Caco-2 (cell line): ENCODE measurements at regions not wholly inside any gene's neighbourhood (a gene's known extent, or its start where the extent isn't known, plus 50 kb on each side); places are given as distances from the start of the nearest gene placed in this dataset.

Source experiments
- BruUV-seq: library from RNA; stranded (reverse); fragments of 400-500 nt; replicated peaks from 2 replicates; lab custom pipeline; 2021; lab: Mats Ljungman, UMichigan
- CTCF ChIA-PET: fragments of 300-600 bp; sonication (Branson Sonifier 250); formaldehyde crosslinking; loops from one replicate; lab custom pipeline; 2022; ENCODE audit warnings: antibody characterized with exemption; lab: Charles Lee
- POLR2A ChIA-PET: fragments of 300-600 bp; sonication (Branson Sonifier 250); formaldehyde crosslinking; loops from one replicate; lab custom pipeline; 2022; ENCODE audit warnings: antibody characterized with exemption; lab: Charles Lee
- DNase-seq, 2 experiments: peaks; one replicate each; pipeline versions ENCODE4 v3.0.0 to v3.0.0-alpha.2; 2020 to 2022
- H3K27me3 ChIP-seq: replicated peaks from 2 replicates; pipeline ENCODE4 v1.6.0; 2011; ENCODE audit warnings: low read length; ENCODE audit not compliant: control insufficient read depth, insufficient read depth
- H3K36me3 ChIP-seq: 2 replicates; pipeline ENCODE4 v1.5.1; 2011; ENCODE audit warnings: low read length; ENCODE audit not compliant: control insufficient read depth, insufficient read depth
- H3K4me1 ChIP-seq: fragments of 250-450 bp; sonication (Bioruptor Pico); 2 replicates; pipeline ENCODE4 v1.5.1; 2020; ENCODE audit warnings: mild to moderate bottlenecking
- H3K4me3 ChIP-seq: 2 replicates; pipeline ENCODE4 v1.5.1; 2011; ENCODE audit warnings: low read depth, mild to moderate bottlenecking, control low read depth, low read length
- H3K9me3 ChIP-seq: fragments of 250-450 bp; sonication (Bioruptor Pico); 2 replicates; pipeline ENCODE4 v1.5.1; 2020; ENCODE audit warnings: mild to moderate bottlenecking, moderate library complexity
- H3K27ac Mint-ChIP-seq: one replicate; pipeline ENCODE4 v1.8.0; 2022; ENCODE audit warnings: mixed read lengths; ENCODE audit not compliant: unreplicated experiment
- H3K27me3 Mint-ChIP-seq: one replicate; pipeline ENCODE4 v1.8.0; 2022; ENCODE audit warnings: mixed read lengths; ENCODE audit not compliant: insufficient read depth, unreplicated experiment
- H3K36me3 Mint-ChIP-seq: one replicate; pipeline ENCODE4 v1.8.0; 2022; ENCODE audit warnings: mild to moderate bottlenecking, mixed read lengths; ENCODE audit not compliant: insufficient read depth, unreplicated experiment
- H3K4me1 Mint-ChIP-seq: one replicate; pipeline ENCODE4 v1.8.0; 2022; ENCODE audit warnings: low read depth, mixed read lengths; ENCODE audit not compliant: unreplicated experiment
- H3K4me3 Mint-ChIP-seq: one replicate; pipeline ENCODE4 v1.8.0; 2022; ENCODE audit warnings: mild to moderate bottlenecking, moderate library complexity, mixed read lengths; ENCODE audit not compliant: unreplicated experiment
- H3K9me3 Mint-ChIP-seq: one replicate; pipeline ENCODE4 v1.8.0; 2022; ENCODE audit warnings: mixed read lengths; ENCODE audit not compliant: unreplicated experiment
- CTCF ChIP-seq, 2 experiments: fragments of 200-600 bp in 1 of 2; IDR thresholded peaks; 1 replicate in 1 of 2; 2 replicates in 1 of 2; pipeline versions ENCODE4 v1.5.1 to v1.8.0; 2011 to 2022; ENCODE audit warnings: antibody characterized with exemption in 1 of 2, control low read depth in 1 of 2, inconsistent platforms in 1 of 2, low read depth in 1 of 2, low read length in 1 of 2, mild to moderate bottlenecking in 1 of 2, moderate library complexity in 1 of 2; ENCODE audit not compliant: insufficient read depth in 1 of 2, severe bottlenecking in 1 of 2, unreplicated experiment in 1 of 2
- intact Hi-C: fragments of 100-400 bp; cut with micrococcal nuclease; formaldehyde crosslinking; loops from one replicate; pipeline ENCODE4 v1.10.0; 2022; ENCODE audit not compliant: unreplicated experiment

- no peak for TF ChIP-seq CTCF (IDR thresholded peaks at IDR 0.05; ENCODE audit: insufficient read depth in 1 of 2, low read depth in 1 of 2, low read length in 1 of 2, severe bottlenecking in 1 of 2, unreplicated experiment in 1 of 2)
- intact Hi-C loops = no loop called here
- no peak for DNase-seq
- no peaks in the 10 kb centered on the region for H3K4me1 Mint-ChIP-seq
- H3K4me3 Mint-ChIP-seq = no peak overlapping the region
- peaks cover 9% of the 10 kb centered on the region for H3K9me3 Mint-ChIP-seq
- CTCF ChIA-PET = no interaction called here
- Histone ChIP-seq H3K27me3 (no peaks in the 10 kb centered on the region), H3K36me3 (no peaks in the 10 kb centered on the region), H3K9me3 (no peaks in the 10 kb centered on the region), H3K4me1 (peaks cover under 1% of the 10 kb centered on the region; the same call in 1 of the 2 replicates), H3K4me3 (no peak overlapping the region)
- POLR2A ChIA-PET = no interaction called here
- H3K27me3 Mint-ChIP-seq = no peaks in the 10 kb centered on the region
- H3K27ac Mint-ChIP-seq = no peak overlapping the region
- no TSS peak for BruUV-seq
- no peaks in the 10 kb centered on the region for H3K36me3 Mint-ChIP-seq
These were observed 342.2 kb downstream of the PPARGC1A start for GRCh38 chr4:23547601-23548000.

- no peaks in the 10 kb centered on the region for H3K27me3 Mint-ChIP-seq
- BruUV-seq = no TSS peak
- no peak for TF ChIP-seq CTCF (IDR thresholded peaks at IDR 0.05; ENCODE audit: insufficient read depth in 1 of 2, low read depth in 1 of 2, low read length in 1 of 2, severe bottlenecking in 1 of 2, unreplicated experiment in 1 of 2)
- Histone ChIP-seq H3K4me3 (no peak overlapping the region), H3K27me3 (no peaks in the 10 kb centered on the region), H3K4me1 (peaks cover 6% of the 10 kb centered on the region), H3K36me3 (no peaks in the 10 kb centered on the region), H3K9me3 (no peaks in the 10 kb centered on the region)
- H3K4me1 Mint-ChIP-seq = no peaks in the 10 kb centered on the region
- DNase-seq = no peak
- POLR2A ChIA-PET = no interaction called here
- H3K36me3 Mint-ChIP-seq = no peaks in the 10 kb centered on the region
- intact Hi-C loops = no loop called here
- CTCF ChIA-PET = no interaction called here
- no peak overlapping the region for H3K4me3 Mint-ChIP-seq
- H3K27ac Mint-ChIP-seq = no peak overlapping the region
- peaks cover 10% of the 10 kb centered on the region for H3K9me3 Mint-ChIP-seq
These were observed 342.8 kb downstream of the PPARGC1A start for GRCh38 chr4:23547096-23547495.

- Histone ChIP-seq H3K27me3 (no peaks in the 10 kb centered on the region), H3K9me3 (no peaks in the 10 kb centered on the region), H3K4me1 (peaks cover 9% of the 10 kb centered on the region), H3K4me3 (no peak overlapping the region), H3K36me3 (no peaks in the 10 kb centered on the region)
- Mint-ChIP-seq H3K27me3 (no peaks in the 10 kb centered on the region), H3K4me1 (no peaks in the 10 kb centered on the region), H3K27ac (no peak overlapping the region), H3K4me3 (no peak overlapping the region), H3K9me3 (peaks cover 10% of the 10 kb centered on the region), H3K36me3 (no peaks in the 10 kb centered on the region)
- no peak for TF ChIP-seq CTCF (IDR thresholded peaks at IDR 0.05; ENCODE audit: insufficient read depth in 1 of 2, low read depth in 1 of 2, low read length in 1 of 2, severe bottlenecking in 1 of 2, unreplicated experiment in 1 of 2)
- ChIA-PET CTCF (no interaction called here), POLR2A (no interaction called here)
- intact Hi-C loops = no loop called here
- no peak for DNase-seq
- no TSS peak for BruUV-seq
These were observed 349.8 kb downstream of the PPARGC1A start for GRCh38 chr4:23539969-23540569.
